HuH-7.5 (cell line): ENCODE measurements at regions not wholly inside any gene's neighbourhood (a gene's known extent, or its start where the extent isn't known, plus 50 kb on each side); places are given as distances from the start of the nearest gene placed in this dataset.

Source experiments
- DNase-seq: peaks from one replicate; pipeline ENCODE4 v3.0.0; 2011; ENCODE audit warnings: low spot score

DNA sequence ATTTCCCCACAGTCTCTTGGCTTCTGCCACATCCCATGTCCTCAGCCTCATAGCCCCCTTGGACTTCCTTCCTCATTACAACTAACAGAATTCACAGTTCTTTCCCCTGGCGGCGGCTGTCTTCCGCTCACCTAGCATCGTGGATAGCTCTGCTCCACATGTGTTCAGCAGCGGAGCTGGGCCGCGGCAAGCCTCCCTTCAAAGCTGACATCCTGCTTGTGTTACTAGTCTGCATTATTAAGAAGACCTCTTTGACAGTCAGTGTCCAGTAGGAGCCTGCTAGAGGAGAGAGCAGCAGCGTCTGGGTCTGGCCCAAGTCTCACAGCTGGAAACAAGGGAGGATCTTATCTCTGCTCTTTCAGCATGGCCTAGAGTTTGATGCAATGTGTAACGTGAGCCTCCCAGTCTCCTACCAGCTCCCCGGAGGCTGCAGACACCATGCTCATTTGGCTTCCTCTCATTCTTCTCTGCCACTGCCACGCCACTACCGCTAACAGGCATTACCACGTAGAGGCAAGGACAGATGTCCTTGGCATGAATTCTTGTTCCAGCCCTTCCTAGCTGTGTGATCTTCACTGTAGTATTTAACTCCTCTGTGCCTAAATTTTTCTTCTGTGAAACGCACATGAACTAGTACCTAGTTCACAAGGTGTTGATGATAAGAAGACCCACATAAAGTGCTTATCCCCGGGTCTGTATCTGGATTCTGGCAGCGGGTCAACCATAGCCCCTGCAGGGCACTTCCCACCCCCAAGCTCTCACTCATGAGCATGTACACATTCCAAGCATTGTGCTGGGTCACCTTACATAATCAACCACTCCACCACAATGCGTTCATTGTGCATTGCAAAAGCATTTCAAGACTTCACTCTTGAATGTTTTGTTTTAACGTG, 107.1 kb upstream of the BACH2 start:
- DNase-seq, result peak; percentile 25

DNA sequence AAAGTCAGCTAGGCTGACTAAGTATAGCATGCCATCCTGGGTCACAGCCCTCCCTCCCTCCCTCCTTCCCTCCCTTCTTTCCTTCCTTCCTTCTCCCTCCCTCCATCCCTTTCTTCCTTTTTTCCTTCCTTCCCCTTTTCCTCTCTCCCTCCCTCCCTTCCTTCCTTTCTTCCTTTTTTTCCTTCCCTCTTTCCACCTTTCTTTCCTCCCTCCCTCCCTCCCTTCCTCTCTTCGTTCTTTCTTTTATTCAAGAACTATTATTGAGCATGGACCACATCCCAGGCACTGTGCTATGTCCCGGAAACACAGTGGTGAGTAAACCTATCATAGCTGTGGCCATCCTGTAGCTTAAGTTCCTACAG, 106.2 kb upstream of the BACH2 start:
- no peak for DNase-seq

DNA sequence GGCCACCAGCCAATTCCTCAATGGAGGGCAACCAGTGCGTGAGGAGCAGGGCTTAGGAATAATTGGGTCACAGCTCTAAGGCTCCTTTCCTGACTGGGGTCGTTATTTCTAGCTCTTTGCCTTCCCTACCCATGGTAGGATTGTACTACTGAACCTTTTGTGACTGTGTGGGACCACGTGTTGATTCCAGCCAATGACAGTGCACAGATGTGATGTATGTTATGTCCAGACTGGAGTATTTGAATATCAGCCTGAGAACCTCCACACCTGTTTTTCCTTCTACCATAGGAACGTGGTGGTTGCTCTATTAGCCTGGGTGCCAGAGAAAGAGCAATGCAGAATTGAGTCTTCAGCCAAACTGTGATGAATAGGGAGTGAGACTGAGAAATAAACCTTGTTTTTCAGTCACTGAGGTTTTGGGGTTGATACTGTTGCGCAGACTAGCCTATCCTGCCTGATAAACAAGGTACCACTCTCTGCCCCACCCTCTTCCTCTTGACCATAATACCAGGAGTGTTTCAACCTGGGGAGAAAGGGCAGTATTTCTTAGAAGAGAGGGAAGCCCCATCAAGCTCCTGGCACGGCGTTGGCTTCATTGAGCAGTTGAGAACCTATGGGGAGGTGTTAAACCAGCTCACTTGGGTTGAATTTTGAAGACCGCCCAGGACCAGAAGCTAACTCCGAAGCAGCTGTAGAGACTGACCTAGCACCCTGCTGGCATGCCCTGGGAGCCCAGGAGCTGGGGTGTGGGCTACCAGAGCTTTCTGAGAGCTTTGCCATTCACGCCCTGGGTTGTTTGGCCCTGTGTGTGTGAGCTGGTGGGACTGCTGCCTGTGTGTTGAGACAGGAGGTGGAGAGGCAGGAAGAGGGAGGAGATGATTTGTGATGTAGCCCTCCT, 105.5 kb upstream of the BACH2 start:
- no peak for DNase-seq

DNA sequence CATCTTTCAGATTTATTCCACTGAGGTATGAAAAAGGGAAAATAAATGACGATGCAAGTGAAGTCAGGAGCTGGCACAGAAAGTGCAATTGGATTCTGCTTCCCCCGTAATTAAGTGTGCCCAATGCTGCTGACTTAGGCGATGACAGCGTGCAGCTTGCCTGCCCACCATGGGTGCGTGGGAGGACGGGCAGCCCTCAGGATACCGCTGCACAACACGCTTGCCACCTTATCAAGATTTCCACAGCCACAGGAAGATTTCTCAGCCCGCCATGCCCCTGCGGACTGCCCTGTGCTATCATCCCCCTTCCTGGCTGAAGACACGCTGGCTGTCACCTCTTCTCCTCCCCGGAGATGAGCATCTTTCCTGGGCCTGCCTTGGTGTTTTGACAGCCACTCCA, 103.3 kb upstream of the BACH2 start:
- DNase-seq, result no peak

DNA sequence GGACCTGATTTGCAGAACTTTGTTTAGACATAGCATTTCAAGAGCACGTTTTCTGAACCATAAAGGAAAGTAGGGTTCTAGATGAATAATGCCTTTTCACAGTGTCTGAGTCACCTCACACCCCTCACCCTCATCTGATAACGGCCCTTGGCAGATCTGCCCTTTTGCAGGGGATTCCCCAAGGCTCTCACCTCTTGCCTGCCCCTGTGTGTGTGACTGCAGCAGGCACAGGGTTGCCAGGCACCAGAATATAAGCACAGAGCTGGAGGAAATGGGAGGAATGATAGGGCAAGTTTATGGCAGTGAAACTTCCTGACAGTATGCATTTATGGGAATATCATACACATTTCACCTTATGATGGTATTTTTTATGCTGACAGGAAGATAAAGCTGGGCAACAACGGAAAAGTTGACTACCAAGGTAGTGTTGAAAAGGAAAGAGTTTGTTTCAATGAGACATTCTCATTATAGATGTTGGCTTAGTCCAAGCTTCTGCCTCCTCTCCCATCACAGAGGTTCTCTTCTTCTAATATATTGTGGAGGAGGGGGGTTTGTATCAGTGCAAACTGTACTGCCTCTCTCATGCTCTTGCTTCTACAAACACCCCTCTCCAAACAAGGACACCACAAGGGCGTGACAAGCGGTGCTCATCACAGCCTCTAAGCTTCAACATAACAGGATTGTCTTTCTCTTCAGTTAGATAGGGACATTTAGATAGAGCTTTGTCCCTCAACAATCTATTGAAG, 101.5 kb upstream of the BACH2 start:
- DNase-seq, result no peak

DNA sequence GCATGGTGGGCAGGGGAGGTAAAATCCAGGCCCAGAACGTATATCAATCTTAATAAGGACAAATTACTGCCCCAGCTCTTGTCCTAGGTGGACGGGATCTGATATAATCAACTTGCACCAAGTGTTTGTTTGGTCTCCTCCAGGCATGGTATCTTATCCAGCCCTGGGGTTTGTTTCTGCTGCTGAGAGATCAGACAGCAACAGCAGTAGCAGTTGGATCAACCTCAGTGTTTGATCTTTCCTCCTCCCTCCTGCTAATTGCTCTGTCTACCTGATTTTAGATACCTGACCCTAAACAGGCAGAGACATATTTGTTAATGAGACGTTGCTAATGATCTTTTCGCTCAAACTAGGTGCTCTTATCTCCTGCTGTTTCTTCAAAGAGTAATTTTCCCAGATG, 100.4 kb upstream of the BACH2 start:
- no peak for DNase-seq

DNA sequence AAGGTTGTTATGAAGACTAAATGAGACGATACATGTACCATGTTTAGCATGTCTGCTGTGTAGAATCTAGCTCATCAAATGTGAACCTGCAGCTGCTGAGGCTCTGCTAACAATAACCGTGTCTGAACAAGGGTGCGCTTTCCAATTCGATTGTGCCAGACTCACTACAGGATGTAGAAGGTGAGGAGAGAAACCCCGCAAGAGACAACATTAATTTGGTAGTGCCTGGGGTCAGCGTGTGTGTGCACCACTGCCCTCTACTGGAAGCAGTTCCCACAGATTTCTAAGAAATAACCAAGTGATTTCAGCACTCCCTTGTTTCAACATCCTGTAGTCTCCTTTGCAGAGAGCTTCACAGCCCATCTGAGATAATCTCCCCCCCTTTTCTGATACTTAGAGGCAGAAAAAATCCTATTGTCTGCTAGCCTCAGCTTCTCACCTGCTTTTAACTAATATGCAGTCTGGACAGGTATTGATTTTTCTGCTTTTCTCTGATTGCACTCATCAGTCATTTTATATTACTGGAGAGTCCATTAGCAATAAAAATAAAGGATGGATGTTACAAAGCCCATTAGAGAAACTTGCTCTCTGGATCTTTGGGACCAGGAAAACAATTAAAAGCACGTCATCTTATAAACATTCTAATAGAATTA, 96.7 kb upstream of the BACH2 start:
- DNase-seq, result peak; percentile 23

DNA sequence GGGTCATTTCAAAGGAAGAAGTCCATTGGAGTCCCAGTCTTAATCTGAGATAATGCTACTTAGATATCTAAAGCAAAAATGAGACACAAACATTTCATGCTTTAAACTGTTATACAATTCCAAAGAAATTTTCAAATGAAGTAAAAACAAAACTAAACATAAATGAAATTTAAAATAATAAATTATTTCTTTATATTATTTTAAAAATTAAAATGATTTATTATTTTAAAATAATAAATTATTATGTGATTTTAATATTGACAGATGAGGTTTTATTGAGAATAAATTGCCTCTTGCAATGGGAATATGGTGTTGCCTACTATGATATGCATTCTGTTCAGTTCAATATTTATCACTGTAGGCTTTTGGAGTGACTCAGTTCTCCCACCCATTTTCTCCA, 93.7 kb upstream of the BACH2 start:
- no peak for DNase-seq

DNA sequence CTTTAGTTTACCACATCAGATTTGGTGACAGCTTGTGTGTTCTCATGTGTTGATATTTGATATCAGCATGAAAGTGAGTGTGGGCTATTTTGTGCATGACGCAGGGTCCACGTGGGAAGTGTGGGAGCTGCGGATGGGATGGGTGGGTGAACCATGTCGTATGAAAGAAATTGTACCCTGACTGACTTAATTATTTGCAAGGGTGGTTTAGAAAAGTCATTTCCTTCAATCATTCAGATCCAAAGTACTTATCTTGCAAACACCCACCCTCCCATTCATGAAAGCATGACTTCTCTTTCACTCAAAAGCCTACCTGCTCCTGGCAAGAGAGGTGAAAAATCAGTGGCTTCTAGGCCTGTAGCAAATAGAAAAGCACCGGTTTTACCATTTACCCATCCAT, 91.8 kb upstream of the BACH2 start:
- DNase-seq, result no peak

DNA sequence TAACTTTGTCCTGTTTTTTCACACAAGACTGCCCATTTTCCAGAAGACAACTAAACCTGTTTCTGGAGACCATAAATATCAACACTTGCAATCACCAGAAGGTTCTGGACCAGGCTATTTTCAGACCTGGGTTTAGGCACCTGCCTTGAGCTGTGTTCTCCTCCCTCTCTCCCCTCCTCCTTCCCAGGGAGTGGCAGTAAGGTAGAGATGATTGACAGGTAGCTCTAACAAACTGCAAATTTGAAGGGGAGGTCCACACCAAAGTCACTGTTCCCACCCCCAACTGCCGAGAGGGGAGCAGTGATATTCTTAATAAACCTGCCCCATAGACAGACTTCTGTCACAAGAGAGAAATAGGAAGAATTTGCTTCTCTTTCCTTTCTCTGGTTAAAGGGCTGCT, 91.2 kb upstream of the BACH2 start:
- no peak for DNase-seq

DNA sequence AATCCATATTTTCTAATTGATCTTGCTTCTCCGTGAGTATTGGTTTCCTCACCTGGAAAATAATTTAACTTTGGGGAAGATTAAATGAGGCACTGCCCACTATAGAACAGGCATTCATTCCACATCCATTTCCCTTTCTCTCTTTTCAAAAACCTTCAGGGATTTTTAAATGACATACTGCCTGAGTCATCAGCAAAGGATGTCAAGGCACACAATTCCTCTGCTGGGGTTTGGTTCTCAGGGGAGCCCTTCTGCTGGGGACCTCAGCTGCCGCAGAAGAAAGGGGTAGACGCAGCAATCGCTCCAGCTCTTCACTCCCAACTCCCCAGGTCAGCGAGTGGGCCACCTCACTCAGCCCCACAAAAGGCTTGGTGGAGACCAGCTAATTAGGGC, 90.7 kb upstream of the BACH2 start:
- no peak for DNase-seq

DNA sequence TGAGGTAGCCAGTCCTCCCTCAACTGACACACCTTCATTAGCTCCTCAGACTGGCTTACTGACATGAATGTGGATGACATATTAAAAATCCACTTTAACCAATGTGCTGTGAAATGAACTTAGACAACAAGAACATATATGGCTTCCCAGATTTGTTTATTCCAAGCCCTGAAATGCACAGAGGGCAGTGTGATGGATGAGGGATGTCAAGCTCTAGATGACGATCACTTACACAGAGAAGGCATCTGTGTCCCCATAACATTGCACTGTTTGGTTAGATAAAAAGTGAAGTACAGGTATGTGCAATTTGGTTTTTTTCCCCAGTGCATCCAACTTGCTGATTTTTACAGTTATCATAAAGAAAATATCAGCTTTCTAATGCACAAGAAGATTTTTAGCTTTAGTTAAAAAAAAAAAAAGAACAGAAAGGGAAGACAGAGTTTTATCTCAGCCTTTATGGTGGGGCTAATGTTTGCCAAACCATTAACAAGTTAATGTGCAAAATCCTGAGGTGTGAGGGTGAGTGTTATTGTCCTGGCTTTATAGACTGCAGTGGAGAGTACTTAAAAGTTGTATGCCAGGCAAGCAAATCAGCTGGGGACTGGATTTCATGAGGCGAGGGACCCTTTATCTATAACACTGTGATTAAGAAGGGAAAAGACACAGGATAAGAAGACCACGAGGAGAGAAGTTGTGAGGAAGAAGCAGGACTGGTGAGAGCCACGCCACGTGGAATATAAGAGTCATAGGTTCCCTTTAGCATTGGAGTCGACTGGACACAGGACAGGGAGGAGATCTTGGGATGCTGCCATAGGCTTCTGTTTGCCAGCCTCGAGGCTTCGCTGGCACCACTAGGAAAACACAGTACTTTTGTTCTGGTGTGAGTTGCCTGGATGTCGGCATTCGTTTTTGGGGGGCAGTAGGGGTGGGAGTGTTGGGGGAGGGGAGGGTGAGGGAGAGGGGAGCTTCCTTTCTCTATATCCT, 90.0 kb upstream of the BACH2 start:
- DNase-seq, result no peak

DNA sequence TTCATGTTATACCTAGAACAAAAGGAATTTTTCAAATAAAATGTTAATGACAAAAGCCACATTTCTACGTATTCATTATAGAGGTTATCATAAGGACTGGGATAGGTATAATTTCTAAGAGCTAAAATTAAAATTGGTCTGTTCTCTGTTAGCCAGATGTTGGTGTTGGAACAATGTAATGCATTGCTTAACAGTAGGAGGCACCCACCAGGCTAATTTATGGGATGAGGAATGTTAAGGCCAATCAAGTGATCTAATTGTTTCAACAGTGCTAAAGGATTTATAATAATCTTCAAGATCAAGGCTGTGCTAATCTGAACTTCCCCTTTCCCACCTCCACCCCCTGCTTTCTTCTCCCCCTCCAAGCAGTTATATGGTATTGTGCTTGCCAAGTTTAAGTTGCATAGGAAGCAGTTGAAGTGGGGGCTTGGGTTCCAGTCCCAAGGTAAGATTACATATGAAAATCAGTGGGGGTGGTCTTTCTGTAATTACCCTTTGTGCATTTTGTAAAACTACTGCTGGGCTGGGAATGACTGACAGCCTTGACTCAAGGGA, 89.2 kb upstream of the BACH2 start:
- DNase-seq, result no peak

DNA sequence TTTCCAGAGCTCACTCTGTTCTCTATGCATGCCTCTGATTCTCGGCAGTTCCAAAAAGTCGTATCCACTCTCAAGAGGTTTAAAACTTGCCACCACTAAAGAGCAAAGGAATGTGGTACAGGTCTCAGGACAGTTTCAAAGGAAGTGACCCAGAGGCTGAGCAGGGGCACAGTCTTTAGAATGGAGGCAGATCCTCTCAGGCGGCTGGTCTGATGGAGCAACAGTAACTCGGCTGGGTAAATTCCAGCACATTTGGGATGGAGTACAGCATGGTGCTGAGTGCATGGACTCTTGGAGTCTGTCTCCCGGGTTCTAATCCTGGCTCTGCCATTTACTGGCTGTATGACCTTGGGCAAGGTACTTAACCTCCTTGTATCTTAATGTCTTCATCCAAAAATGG, 88.1 kb upstream of the BACH2 start:
- DNase-seq, result no peak

DNA sequence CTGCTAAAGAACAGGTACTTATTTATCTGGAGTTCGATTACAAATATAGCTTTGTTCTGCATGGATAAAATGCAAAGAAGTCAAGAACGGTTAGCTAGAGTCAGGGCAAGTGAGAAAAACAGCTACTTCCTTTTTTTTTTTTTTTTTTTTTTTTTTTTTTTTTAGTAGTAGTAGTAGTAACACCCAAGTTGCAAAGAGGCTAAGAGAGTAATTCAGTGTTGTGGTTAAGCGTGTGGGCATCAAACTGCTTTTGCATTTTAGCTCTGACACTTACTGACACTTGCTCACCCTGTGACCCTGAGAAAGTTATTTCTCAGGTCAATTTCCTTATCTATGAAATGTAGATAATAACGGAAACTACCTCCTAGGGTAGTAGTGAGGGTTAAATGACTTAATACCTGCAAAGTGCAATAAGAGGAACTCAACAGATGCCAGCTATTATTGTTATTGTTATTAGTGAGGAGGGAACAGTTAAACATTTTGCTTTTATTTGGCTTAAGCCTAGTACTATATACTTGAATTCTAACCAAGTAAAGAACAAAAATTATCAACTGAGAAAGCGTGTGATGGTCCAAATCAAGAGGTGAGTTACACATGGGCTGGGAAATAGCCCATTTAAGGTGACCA, 86.7 kb upstream of the BACH2 start:
- DNase-seq, result no peak

DNA sequence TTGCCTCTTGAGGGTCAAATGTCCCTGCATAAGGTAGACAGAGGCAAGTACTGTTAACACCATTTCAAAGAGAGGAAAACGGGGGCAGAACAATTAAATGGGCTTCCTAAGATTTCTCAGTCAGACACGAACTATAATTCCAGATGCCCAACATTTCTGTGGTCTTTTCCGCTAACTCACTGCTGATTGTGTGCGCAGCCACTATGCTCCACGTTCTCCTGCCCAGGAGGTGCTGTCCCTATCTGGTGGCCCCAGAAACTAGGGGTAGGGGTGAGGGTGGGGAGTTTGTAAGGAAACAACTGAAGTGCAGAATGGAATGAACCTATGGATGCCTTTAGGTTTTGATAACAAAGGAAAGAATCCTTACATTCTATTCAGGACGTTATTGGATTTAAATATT, 86.1 kb upstream of the BACH2 start:
- no peak for DNase-seq

DNA sequence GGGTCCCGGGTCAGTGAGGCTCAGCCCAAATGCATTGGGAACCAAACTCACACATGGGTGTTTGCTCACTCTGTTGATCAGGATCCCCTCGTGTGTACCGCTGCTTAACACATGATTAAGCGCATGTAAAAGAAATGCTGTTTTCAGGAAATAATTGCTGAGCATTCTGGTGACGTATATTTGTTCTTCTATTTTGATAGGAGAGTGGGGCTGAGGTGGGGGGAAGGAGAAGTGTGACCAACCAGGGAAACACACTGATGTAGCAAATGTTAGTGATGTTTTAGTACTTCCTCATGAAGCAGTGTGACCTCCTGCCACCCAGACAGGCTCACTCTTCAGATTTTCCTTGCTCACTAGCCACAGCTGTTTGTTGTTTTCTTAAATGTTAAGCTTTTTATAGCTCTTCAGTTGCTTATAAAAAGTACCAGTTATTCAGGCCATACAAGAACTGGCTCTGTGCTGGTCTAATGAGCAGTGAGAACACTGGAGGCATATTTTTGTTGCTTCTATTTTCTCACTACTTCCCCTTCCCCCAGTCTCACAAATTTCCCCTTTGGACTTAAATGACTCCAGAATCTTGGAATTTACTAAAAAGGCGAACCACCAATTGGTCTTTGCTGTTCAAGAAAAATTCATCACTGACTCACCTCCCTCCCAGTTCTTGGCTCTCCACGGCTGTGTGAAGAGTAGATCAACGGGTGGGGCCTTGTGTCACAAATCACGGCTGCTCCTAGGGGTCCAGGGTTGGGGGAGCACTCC, 79.2 kb upstream of the BACH2 start:
- no peak for DNase-seq

DNA sequence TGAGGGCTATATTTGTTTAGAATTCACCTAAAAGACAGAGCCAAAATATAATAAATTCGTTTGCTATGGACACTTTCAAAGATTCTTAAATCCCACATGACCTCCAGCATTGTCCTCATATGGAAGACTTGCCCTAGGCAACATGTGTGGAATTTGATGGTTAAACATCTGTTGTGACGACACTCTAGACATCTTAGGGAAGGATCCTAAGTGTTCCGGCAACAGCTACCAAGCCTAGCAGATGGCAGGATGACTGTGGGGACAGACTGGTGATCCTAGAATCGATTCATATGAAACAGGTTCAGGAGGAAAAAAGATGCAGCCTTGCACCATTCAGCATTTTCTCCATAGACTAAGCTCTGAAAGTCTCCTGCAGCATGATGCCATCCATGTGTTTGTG, 77.6 kb upstream of the BACH2 start:
- DNase-seq, result no peak

DNA sequence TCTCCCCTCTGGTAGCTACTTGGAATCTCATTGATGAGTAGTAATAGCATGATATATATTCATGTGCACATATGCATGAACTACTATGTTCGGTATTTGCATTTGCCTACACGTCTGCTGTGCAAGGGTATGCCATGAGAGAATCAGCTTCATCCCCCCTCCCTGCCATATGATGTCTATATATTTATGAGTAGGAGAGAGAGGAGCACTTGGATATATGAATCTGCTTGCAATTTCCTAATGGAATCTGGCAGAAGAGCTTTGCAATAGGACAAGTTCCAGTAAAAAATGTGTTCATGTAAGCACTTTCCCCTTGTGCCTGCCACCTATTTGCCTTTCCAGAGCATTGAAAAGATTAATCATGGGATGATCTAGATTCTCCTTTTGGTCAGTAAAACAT, 76.2 kb upstream of the BACH2 start:
- DNase-seq, result no peak
